Loucy (cell line): ENCODE measurements at regions not wholly inside any gene's neighbourhood (a gene's known extent, or its start where the extent isn't known, plus 50 kb on each side); places are given as distances from the start of the nearest gene placed in this dataset.
A peak's percentile ranks its signal among the peaks of the same experiment; 100 is the strongest.
"Not testable (repeated sequence)": the region's sequence is repeated elsewhere in the genome, so short reads cannot be mapped to it uniquely, and the experiment has no call there.

Experiments used
- H2AFZ ChIP-seq: fragments of 200-600 bp; sonication (generic); 2 replicates; pipeline ENCODE4 v1.6.0; 2016; ENCODE audit warnings: antibody characterized with exemption, mild to moderate bottlenecking, low read length, moderate library complexity
- H3F3A ChIP-seq: fragments of 200-600 bp; 2 replicates; pipeline ENCODE4 v1.6.0; 2016; ENCODE audit warnings: antibody characterized with exemption, low read depth, mild to moderate bottlenecking
- H3K27me3 ChIP-seq: fragments of 200-600 bp; sonication (generic); 2 replicates; pipeline ENCODE4 v1.6.1; 2014; ENCODE audit warnings: low read length, mild to moderate bottlenecking; ENCODE audit not compliant: insufficient read depth, poor library complexity, severe bottlenecking
- H3K36me3 ChIP-seq: fragments of 200-600 bp; sonication (generic); 2 replicates; pipeline ENCODE4 v1.6.1; 2016; ENCODE audit warnings: low read length; ENCODE audit not compliant: insufficient read depth
- H3K4me1 ChIP-seq: fragments of 200-600 bp; sonication (generic); 2 replicates; pipeline ENCODE4 v1.5.1; 2014; ENCODE audit warnings: low read length, mild to moderate bottlenecking; ENCODE audit not compliant: insufficient read depth, poor library complexity, severe bottlenecking
- H3K4me2 ChIP-seq: fragments of 200-600 bp; sonication (generic); 2 replicates; pipeline ENCODE4 v1.6.0; 2014; ENCODE audit warnings: antibody characterized with exemption, low read length, low read depth, mild to moderate bottlenecking; ENCODE audit not compliant: poor library complexity, severe bottlenecking
- H3K4me3 ChIP-seq: fragments of 200-600 bp; sonication (generic); 2 replicates; pipeline ENCODE4 v1.5.1; 2014; ENCODE audit warnings: low read length, mild to moderate bottlenecking, mixed read lengths; ENCODE audit not compliant: poor library complexity, severe bottlenecking
- H3K79me2 ChIP-seq: fragments of 200-600 bp; sonication (generic); 2 replicates; pipeline ENCODE4 v1.6.1; 2014; ENCODE audit warnings: low read length; ENCODE audit not compliant: insufficient read depth
- H3K9ac ChIP-seq: fragments of 200-600 bp; sonication (generic); 2 replicates; pipeline ENCODE4 v1.6.0; 2014; ENCODE audit warnings: mild to moderate bottlenecking, low read depth, low read length, moderate library complexity; ENCODE audit not compliant: poor library complexity, severe bottlenecking
- H3K9me2 ChIP-seq: fragments of 200-600 bp; sonication (generic); replicated peaks from 2 replicates; pipeline ENCODE4 v1.6.1; 2016; ENCODE audit warnings: low read depth, low read length, mixed read lengths
- H3K9me3 ChIP-seq: fragments of 200-600 bp; sonication (generic); 2 replicates; pipeline ENCODE4 v1.6.1; 2014; ENCODE audit warnings: mild to moderate bottlenecking, antibody characterized with exemption, low read length, low read depth; ENCODE audit not compliant: insufficient read depth
- H4K20me1 ChIP-seq: fragments of 200-600 bp; sonication (generic); 2 replicates; pipeline ENCODE4 v1.6.0; 2014; ENCODE audit warnings: antibody characterized with exemption, low read length, mild to moderate bottlenecking; ENCODE audit not compliant: insufficient read depth, poor library complexity, severe bottlenecking
- EZH2phosphoT487 ChIP-seq: fragments of 200-600 bp; IDR thresholded peaks from 2 replicates; pipeline ENCODE4 v1.6.1; 2018; ENCODE audit warnings: antibody characterized with exemption, mild to moderate bottlenecking, moderate library complexity, borderline replicate concordance
- TF ChIP-seq, protein P1 (sequence below): fragments of 200-600 bp; sonication (generic); conservative IDR thresholded peaks from 2 replicates; pipeline ENCODE4 v1.5.1; 2014; ENCODE audit warnings: mild to moderate bottlenecking, antibody characterized with exemption, low read length

DNA sequence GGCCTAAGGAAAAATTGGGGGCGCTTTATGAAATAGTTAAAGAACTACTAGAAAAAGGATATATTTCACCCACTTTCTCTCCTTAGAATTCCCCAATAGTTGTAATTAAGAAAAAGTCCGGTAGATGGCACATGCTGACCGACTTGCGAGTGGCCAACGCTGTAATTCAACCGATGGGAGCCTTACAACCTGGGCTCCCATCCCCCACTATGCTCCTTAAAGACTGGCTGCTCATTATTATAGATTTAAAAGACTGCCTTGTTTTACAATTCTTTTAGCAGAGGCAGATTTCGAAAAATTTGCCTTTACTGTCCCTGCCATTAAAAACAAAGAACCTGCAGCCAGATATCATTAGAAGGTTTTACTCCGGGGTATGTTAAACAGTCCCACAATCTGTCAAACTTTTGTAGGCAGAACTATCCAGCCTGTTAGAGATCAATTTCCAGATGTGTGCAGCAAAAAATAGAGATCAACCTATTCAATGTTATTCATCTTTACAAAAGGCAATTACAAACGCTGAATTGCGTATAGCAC, 58.5 kb upstream of the PRSS16 start:
- no peaks in the 10 kb centered on the region for H3K9me2 ChIP-seq
- peak overlapping the region; percentile 99 for H2AFZ ChIP-seq
- H3K79me2 ChIP-seq, result no peaks in the 10 kb centered on the region
- H3K9ac ChIP-seq, result peak overlapping the region; percentile 78
- TF ChIP-seq, protein P1, sequence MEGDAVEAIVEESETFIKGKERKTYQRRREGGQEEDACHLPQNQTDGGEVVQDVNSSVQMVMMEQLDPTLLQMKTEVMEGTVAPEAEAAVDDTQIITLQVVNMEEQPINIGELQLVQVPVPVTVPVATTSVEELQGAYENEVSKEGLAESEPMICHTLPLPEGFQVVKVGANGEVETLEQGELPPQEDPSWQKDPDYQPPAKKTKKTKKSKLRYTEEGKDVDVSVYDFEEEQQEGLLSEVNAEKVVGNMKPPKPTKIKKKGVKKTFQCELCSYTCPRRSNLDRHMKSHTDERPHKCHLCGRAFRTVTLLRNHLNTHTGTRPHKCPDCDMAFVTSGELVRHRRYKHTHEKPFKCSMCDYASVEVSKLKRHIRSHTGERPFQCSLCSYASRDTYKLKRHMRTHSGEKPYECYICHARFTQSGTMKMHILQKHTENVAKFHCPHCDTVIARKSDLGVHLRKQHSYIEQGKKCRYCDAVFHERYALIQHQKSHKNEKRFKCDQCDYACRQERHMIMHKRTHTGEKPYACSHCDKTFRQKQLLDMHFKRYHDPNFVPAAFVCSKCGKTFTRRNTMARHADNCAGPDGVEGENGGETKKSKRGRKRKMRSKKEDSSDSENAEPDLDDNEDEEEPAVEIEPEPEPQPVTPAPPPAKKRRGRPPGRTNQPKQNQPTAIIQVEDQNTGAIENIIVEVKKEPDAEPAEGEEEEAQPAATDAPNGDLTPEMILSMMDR, result peak; percentile 76
- TF ChIP-seq EZH2phosphoT487, result no peak
- no peaks in the 10 kb centered on the region for H4K20me1 ChIP-seq
- peak overlapping the region; percentile 80 for H3K4me3 ChIP-seq
- H3K9me3 ChIP-seq, result no peaks in the 10 kb centered on the region
- H3K4me2 ChIP-seq, result peak overlapping the region; percentile 78
- no peaks in the 10 kb centered on the region for H3K36me3 ChIP-seq
- H3K4me1 ChIP-seq, result peaks cover 11% of the 10 kb centered on the region
- H3F3A ChIP-seq, result no peaks in the 10 kb centered on the region
- no peaks in the 10 kb centered on the region for H3K27me3 ChIP-seq

DNA sequence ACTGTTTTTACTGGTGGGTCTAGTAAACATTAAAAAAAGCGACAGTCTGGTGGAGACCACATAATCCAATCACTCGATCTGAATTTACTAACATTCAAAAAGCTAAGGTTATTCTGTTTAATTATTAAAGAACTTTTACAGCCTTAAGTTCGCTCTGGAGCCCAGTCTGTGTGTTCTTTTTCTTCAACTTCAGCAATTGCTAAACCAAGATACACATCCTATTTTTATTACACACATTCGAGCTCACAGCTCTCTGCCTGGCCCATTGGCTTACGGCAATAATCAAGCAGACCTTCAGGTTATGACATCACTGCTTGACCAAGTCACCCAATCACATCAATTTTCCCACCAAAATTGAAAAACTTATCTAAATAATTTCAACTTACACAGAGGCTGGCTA, 57.4 kb upstream of the PRSS16 start:
- no peaks in the 10 kb centered on the region for H3K9me2 ChIP-seq
- H3K9me3 ChIP-seq, result no peaks in the 10 kb centered on the region
- no peaks in the 10 kb centered on the region for H3K36me3 ChIP-seq
- H4K20me1 ChIP-seq, result no peaks in the 10 kb centered on the region
- H3K4me3 ChIP-seq, result no peak overlapping the region
- H3K79me2 ChIP-seq, result no peaks in the 10 kb centered on the region
- H3K4me2 ChIP-seq, result no peak overlapping the region
- TF ChIP-seq EZH2phosphoT487, result no peak
- TF ChIP-seq, protein P1, result no peak
- H3F3A ChIP-seq, result no peaks in the 10 kb centered on the region
- H3K9ac ChIP-seq, result no peak overlapping the region
- no peaks in the 10 kb centered on the region for H3K27me3 ChIP-seq
- peaks cover 11% of the 10 kb centered on the region for H3K4me1 ChIP-seq
- H2AFZ ChIP-seq, result no peak overlapping the region

DNA sequence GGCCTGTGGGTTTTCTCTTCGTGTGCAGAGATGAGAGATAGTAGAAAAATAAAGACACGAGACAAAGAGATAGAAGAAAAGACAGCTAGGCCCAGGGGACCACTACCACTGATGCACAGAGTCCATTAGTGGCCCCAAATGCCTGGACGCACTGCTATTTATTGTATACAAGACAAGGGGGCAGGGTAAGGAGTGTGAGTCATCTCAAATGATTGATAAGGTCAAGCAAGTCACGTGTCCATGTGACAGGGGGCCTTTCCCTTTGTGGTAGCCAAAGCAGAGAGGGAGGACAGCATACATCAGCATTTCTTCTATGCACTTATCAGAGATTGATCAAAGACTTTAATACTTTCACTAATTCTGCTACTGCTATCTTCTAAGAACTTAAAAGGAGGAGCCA, 53.0 kb upstream of the PRSS16 start:
- H3K4me3 ChIP-seq, H3K36me3 ChIP-seq, H3K9ac ChIP-seq, H3K9me3 ChIP-seq, H3F3A ChIP-seq, H3K4me1 ChIP-seq, H4K20me1 ChIP-seq, H3K9me2 ChIP-seq, H3K4me2 ChIP-seq, H3K27me3 ChIP-seq, H2AFZ ChIP-seq, H3K79me2 ChIP-seq: not testable (repeated sequence)

DNA sequence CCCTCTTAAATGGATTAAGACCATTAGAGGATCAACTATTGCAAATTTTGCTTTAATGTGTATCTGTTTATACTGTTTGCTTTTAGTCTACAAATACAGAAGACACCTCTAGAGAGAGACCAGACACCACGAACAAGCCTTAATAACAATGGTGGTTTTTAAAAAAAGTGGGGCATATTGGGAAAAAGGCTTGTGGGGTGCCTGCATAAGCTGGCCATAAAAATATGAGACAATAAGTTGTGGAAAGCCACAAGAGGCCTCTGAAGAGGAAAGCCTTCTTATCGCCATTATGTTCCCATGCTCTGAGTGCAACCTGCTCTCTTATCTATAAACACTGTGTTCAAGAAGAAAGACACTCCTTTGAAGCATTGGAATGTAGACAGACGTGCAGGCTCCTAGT, 52.0 kb upstream of the PRSS16 start:
- H3K9me3 ChIP-seq, H3K4me3 ChIP-seq, H3K4me2 ChIP-seq, H3F3A ChIP-seq, H3K9ac ChIP-seq, H4K20me1 ChIP-seq, H3K9me2 ChIP-seq, H3K4me1 ChIP-seq, H3K27me3 ChIP-seq, H2AFZ ChIP-seq, H3K36me3 ChIP-seq, H3K79me2 ChIP-seq: not testable (repeated sequence)
